Ectodermal cell (in vitro differentiated cells): ENCODE measurements at regions not wholly inside any gene's neighbourhood (a gene's known extent, or its start where the extent isn't known, plus 50 kb on each side); places are given as distances from the start of the nearest gene placed in this dataset.
"Not testable (repeated sequence)": the region's sequence is repeated elsewhere in the genome, so short reads cannot be mapped to it uniquely, and the experiment has no call there.

ENCODE experiments used
- H3K27ac ChIP-seq: 2 replicates; pipeline ENCODE4 v1.7.0; 2013; ENCODE audit warnings: mild to moderate bottlenecking, low read depth, low read length; ENCODE audit not compliant: insufficient read depth, poor library complexity, severe bottlenecking
- H3K27me3 ChIP-seq: 2 replicates; pipeline ENCODE4 v1.7.0; 2013; ENCODE audit warnings: mild to moderate bottlenecking, low read length; ENCODE audit not compliant: insufficient read depth, control insufficient read depth, poor library complexity, severe bottlenecking
- H3K36me3 ChIP-seq: one replicate; pipeline ENCODE4 v1.7.0; 2013; ENCODE audit warnings: low read length; ENCODE audit not compliant: control insufficient read depth, insufficient read depth
- H3K4me1 ChIP-seq: one replicate; pipeline ENCODE4 v1.7.0; 2013; ENCODE audit warnings: low read length; ENCODE audit not compliant: control insufficient read depth, insufficient read depth
- H3K4me3 ChIP-seq: 2 replicates; pipeline ENCODE4 v1.7.0; 2013; ENCODE audit warnings: low read depth, low read length, control low read depth; ENCODE audit not compliant: insufficient read depth
- H3K9me3 ChIP-seq: 2 replicates; pipeline ENCODE4 v1.7.0; 2013; ENCODE audit warnings: mild to moderate bottlenecking, low read length, moderate library complexity; ENCODE audit not compliant: control insufficient read depth
- WGBS, 2 experiments: methylation state at CpG; one replicate each; pipeline ENCODE4 v1.1.7; 2013; ENCODE audit warnings: missing lambda C conversion rate in 2 of 2; 5-methylcytosine and 5-hydroxymethylcytosine counted together

GRCh38 chr3:137695351-137695750 is 68.8 kb upstream of the SOX14 start:
- Histone ChIP-seq H3K27ac (no peak overlapping the region), H3K36me3 (no peaks in the 10 kb centered on the region), H3K9me3 (no peaks in the 10 kb centered on the region), H3K4me3 (no peak overlapping the region), H3K27me3 (no peaks in the 10 kb centered on the region), H3K4me1 (peaks cover 27% of the 10 kb centered on the region)
- WGBS, 2 experiments: 52 to 55% methylated on average over 6 of the region's 6 CpGs

- WGBS, 2 experiments: 16 to 18% methylated on average over 2 to 3 of the region's 3 CpGs
- Histone ChIP-seq H3K4me3 (no peak overlapping the region), H3K27ac (no peak overlapping the region), H3K9me3 (no peaks in the 10 kb centered on the region), H3K27me3 (no peaks in the 10 kb centered on the region), H3K4me1 (no peaks in the 10 kb centered on the region), H3K36me3 (no peaks in the 10 kb centered on the region)
Measured at GRCh38 chr3:137709011-137709601, 55.0 kb upstream of the SOX14 start.

- WGBS, 2 experiments: 93% methylated on average over 6 of the region's 6 CpGs
- H3K9me3 ChIP-seq: not testable (repeated sequence)
Measured at GRCh38 chr3:137713965-137714364, 50.1 kb upstream of the SOX14 start.

More at GRCh38 chr3:137713965-137714364, 50.1 kb upstream of the SOX14 start:
- H3K27me3 ChIP-seq, H3K27ac ChIP-seq, H3K4me3 ChIP-seq, H3K36me3 ChIP-seq, H3K4me1 ChIP-seq: not testable (repeated sequence)
